ENCODE measurements at regions not wholly inside any gene's neighbourhood (a gene's known extent, or its start where the extent isn't known, plus 50 kb on each side); places are given as distances from the start of the nearest gene placed in this dataset.

- Histone ChIP-seq H3K27me3 (ENCODE audit: control insufficient read depth, insufficient read depth, low read length) (no peaks in the 10 kb centered on the region), H3K27ac (ENCODE audit: low read length) (no peak overlapping the region), H3K4me1 (ENCODE audit: control insufficient read depth, insufficient read depth, low read length) (no peaks in the 10 kb centered on the region), H3K9me3 (ENCODE audit: control insufficient read depth, insufficient read depth, low read length) (no peaks in the 10 kb centered on the region), H3K36me3 (ENCODE audit: control insufficient read depth, insufficient read depth, low read length) (no peaks in the 10 kb centered on the region), H3K4me3 (ENCODE audit: low read length) (no peak overlapping the region)
- intact Hi-C loops (cut with micrococcal nuclease), result no loop called here
- Mint-ChIP-seq H3K9me3 (no peaks in the 10 kb centered on the region), H3K36me3 (no peaks in the 10 kb centered on the region), H3K4me3 (no peak overlapping the region), H3K27me3 (ENCODE audit: low read depth in 2 of 2) (peaks cover 5 to 7% of the 10 kb centered on the region in 2 donors), H3K27ac (no peak overlapping the region), H3K4me1 (no peaks in the 10 kb centered on the region)
- TF ChIP-seq CTCF (IDR thresholded peaks at IDR 0.05), result no peak
- ATAC-seq, result no peak
- no peak for DNase-seq
- WGBS (ENCODE audit: insufficient coverage), result 84% methylated on average over 15 of the region's 15 CpGs
These were observed 57.0 kb upstream of the OPN4 start for GRCh38 chr10:86597306-86597705.

GRCh38 chr10:86598151-86598550 is 56.2 kb upstream of the OPN4 start:
- Histone ChIP-seq H3K4me3 (ENCODE audit: low read length) (no peak overlapping the region), H3K27me3 (ENCODE audit: control insufficient read depth, insufficient read depth, low read length) (no peaks in the 10 kb centered on the region), H3K9me3 (ENCODE audit: control insufficient read depth, insufficient read depth, low read length) (no peaks in the 10 kb centered on the region), H3K36me3 (ENCODE audit: control insufficient read depth, insufficient read depth, low read length) (no peaks in the 10 kb centered on the region), H3K27ac (ENCODE audit: low read length) (no peak overlapping the region), H3K4me1 (ENCODE audit: control insufficient read depth, insufficient read depth, low read length) (no peaks in the 10 kb centered on the region)
- TF ChIP-seq CTCF (IDR thresholded peaks at IDR 0.05), result no peak
- H3K9me3 Mint-ChIP-seq, result no peaks in the 10 kb centered on the region
- H3K27me3 Mint-ChIP-seq (ENCODE audit: low read depth in 2 of 2), result peaks cover 5 to 9% of the 10 kb centered on the region in 2 donors
- H3K4me1 Mint-ChIP-seq, result no peaks in the 10 kb centered on the region
- no peak overlapping the region for H3K4me3 Mint-ChIP-seq
- H3K36me3 Mint-ChIP-seq, result no peaks in the 10 kb centered on the region
- DNase-seq (no peak), ATAC-seq (no peak)
- no peak overlapping the region for H3K27ac Mint-ChIP-seq
- intact Hi-C loops (cut with micrococcal nuclease), result no loop called here
- 97% methylated on average over 1 of the region's 1 CpG for WGBS (ENCODE audit: insufficient coverage)

GRCh38 chr10:86599041-86599440 is 55.3 kb upstream of the OPN4 start:
- no peaks in the 10 kb centered on the region for H3K4me1 ChIP-seq (ENCODE audit: control insufficient read depth, insufficient read depth, low read length)
- WGBS (ENCODE audit: insufficient coverage), result 92% methylated on average over 5 of the region's 5 CpGs
- ATAC-seq, result no peak
- no peak overlapping the region for H3K27ac Mint-ChIP-seq
- H3K4me3 Mint-ChIP-seq, result no peak overlapping the region
- H3K4me1 Mint-ChIP-seq, result no peaks in the 10 kb centered on the region
- no peak for TF ChIP-seq CTCF (IDR thresholded peaks at IDR 0.05)
- no peaks in the 10 kb centered on the region for H3K9me3 Mint-ChIP-seq
- H3K9me3 ChIP-seq (ENCODE audit: control insufficient read depth, insufficient read depth, low read length), result no peaks in the 10 kb centered on the region
- no peak overlapping the region for H3K4me3 ChIP-seq (ENCODE audit: low read length)
- H3K36me3 Mint-ChIP-seq, result no peaks in the 10 kb centered on the region
- intact Hi-C loops (cut with micrococcal nuclease), result no loop called here
- no peak for DNase-seq
- no peaks in the 10 kb centered on the region for H3K36me3 ChIP-seq (ENCODE audit: control insufficient read depth, insufficient read depth, low read length)
- no peak overlapping the region for H3K27ac ChIP-seq (ENCODE audit: low read length)
- no peaks in the 10 kb centered on the region for H3K27me3 ChIP-seq (ENCODE audit: control insufficient read depth, insufficient read depth, low read length)
- H3K27me3 Mint-ChIP-seq (ENCODE audit: low read depth in 2 of 2), result peaks cover 7 to 11% of the 10 kb centered on the region in 2 donors

GRCh38 chr10:86599729-86600128 is 54.6 kb upstream of the OPN4 start:
- WGBS (ENCODE audit: insufficient coverage), result 32% methylated on average over 4 of the region's 4 CpGs
- H3K9me3 ChIP-seq (ENCODE audit: control insufficient read depth, insufficient read depth, low read length), result no peaks in the 10 kb centered on the region
- no peak overlapping the region for H3K4me3 ChIP-seq (ENCODE audit: low read length)
- no peaks in the 10 kb centered on the region for H3K27me3 ChIP-seq (ENCODE audit: control insufficient read depth, insufficient read depth, low read length)
- Mint-ChIP-seq H3K9me3 (no peaks in the 10 kb centered on the region), H3K4me3 (no peak overlapping the region), H3K27ac (no peak overlapping the region), H3K27me3 (ENCODE audit: low read depth in 2 of 2) (peaks cover 10 to 12% of the 10 kb centered on the region in 2 donors), H3K36me3 (no peaks in the 10 kb centered on the region), H3K4me1 (no peaks in the 10 kb centered on the region)
- peak in 1 of 2 donors; percentile 10 for DNase-seq
- no peaks in the 10 kb centered on the region for H3K4me1 ChIP-seq (ENCODE audit: control insufficient read depth, insufficient read depth, low read length)
- no peak overlapping the region for H3K27ac ChIP-seq (ENCODE audit: low read length)
- intact Hi-C loops (cut with micrococcal nuclease), result no loop called here
- TF ChIP-seq CTCF (IDR thresholded peaks at IDR 0.05), result no peak
- H3K36me3 ChIP-seq (ENCODE audit: control insufficient read depth, insufficient read depth, low read length), result no peaks in the 10 kb centered on the region
- ATAC-seq, result no peak
